ENCODE measurements at regions not wholly inside any gene's neighbourhood (a gene's known extent, or its start where the extent isn't known, plus 50 kb on each side); places are given as distances from the start of the nearest gene placed in this dataset.

GRCh38 chr2:128817171-128817570, 498.5 kb upstream of the HS6ST1 start:
- no peak for DNase-seq
- Mint-ChIP-seq H3K27me3 (ENCODE audit: insufficient read depth, unreplicated experiment) (peaks cover 26% of the 10 kb centered on the region), H3K36me3 (ENCODE audit: insufficient read depth, unreplicated experiment) (no peaks in the 10 kb centered on the region), H3K4me3 (ENCODE audit: unreplicated experiment) (no peak overlapping the region), H3K9me3 (ENCODE audit: unreplicated experiment) (no peaks in the 10 kb centered on the region), H3K27ac (ENCODE audit: unreplicated experiment) (no peak overlapping the region), H3K4me1 (ENCODE audit: low read depth, unreplicated experiment) (no peaks in the 10 kb centered on the region)
- Histone ChIP-seq H3K4me3 (ENCODE audit: low read depth, low read length) (no peak overlapping the region), H3K9me3 (no peaks in the 10 kb centered on the region), H3K27me3 (replicated peaks; ENCODE audit: control insufficient read depth, insufficient read depth, low read length) (no peaks in the 10 kb centered on the region), H3K36me3 (ENCODE audit: control insufficient read depth, insufficient read depth, low read length) (no peaks in the 10 kb centered on the region), H3K4me1 (no peaks in the 10 kb centered on the region)
- intact Hi-C loops (cut with micrococcal nuclease; ENCODE audit: unreplicated experiment), result no loop called here
- TF ChIP-seq, protein P1, sequence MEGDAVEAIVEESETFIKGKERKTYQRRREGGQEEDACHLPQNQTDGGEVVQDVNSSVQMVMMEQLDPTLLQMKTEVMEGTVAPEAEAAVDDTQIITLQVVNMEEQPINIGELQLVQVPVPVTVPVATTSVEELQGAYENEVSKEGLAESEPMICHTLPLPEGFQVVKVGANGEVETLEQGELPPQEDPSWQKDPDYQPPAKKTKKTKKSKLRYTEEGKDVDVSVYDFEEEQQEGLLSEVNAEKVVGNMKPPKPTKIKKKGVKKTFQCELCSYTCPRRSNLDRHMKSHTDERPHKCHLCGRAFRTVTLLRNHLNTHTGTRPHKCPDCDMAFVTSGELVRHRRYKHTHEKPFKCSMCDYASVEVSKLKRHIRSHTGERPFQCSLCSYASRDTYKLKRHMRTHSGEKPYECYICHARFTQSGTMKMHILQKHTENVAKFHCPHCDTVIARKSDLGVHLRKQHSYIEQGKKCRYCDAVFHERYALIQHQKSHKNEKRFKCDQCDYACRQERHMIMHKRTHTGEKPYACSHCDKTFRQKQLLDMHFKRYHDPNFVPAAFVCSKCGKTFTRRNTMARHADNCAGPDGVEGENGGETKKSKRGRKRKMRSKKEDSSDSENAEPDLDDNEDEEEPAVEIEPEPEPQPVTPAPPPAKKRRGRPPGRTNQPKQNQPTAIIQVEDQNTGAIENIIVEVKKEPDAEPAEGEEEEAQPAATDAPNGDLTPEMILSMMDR (IDR thresholded peaks at IDR 0.05; ENCODE audit: insufficient read depth in 1 of 2, low read depth in 1 of 2, low read length in 1 of 2, severe bottlenecking in 1 of 2, unreplicated experiment in 1 of 2), result no peak
- POLR2A ChIA-PET, result no interaction called here
- no TSS peak for BruUV-seq (replicated peaks)
- CTCF ChIA-PET, result no interaction called here

- ChIA-PET CTCF (no interaction called here), POLR2A (no interaction called here)
- H3K27ac Mint-ChIP-seq (ENCODE audit: unreplicated experiment), result no peak overlapping the region
- TF ChIP-seq, protein P1 (IDR thresholded peaks at IDR 0.05; ENCODE audit: insufficient read depth in 1 of 2, low read depth in 1 of 2, low read length in 1 of 2, severe bottlenecking in 1 of 2, unreplicated experiment in 1 of 2), result no peak
- no peak overlapping the region for H3K4me3 Mint-ChIP-seq (ENCODE audit: unreplicated experiment)
- intact Hi-C loops (cut with micrococcal nuclease; ENCODE audit: unreplicated experiment), result no loop called here
- DNase-seq, result no peak
- H3K36me3 Mint-ChIP-seq (ENCODE audit: insufficient read depth, unreplicated experiment), result no peaks in the 10 kb centered on the region
- H3K4me1 Mint-ChIP-seq (ENCODE audit: low read depth, unreplicated experiment), result no peaks in the 10 kb centered on the region
- BruUV-seq (replicated peaks), result no TSS peak
- H3K27me3 Mint-ChIP-seq (ENCODE audit: insufficient read depth, unreplicated experiment), result peaks cover 29% of the 10 kb centered on the region
- H3K27me3 ChIP-seq (replicated peaks; ENCODE audit: control insufficient read depth, insufficient read depth, low read length), result no peaks in the 10 kb centered on the region
- no peaks in the 10 kb centered on the region for H3K36me3 ChIP-seq (ENCODE audit: control insufficient read depth, insufficient read depth, low read length)
- H3K4me3 ChIP-seq (ENCODE audit: low read depth, low read length), result no peak overlapping the region
- no peaks in the 10 kb centered on the region for H3K9me3 Mint-ChIP-seq (ENCODE audit: unreplicated experiment)
- no peaks in the 10 kb centered on the region for H3K4me1 ChIP-seq
- H3K9me3 ChIP-seq, result no peaks in the 10 kb centered on the region
Observed at GRCh38 chr2:128817813-128818212, 499.1 kb upstream of the HS6ST1 start.

DNA sequence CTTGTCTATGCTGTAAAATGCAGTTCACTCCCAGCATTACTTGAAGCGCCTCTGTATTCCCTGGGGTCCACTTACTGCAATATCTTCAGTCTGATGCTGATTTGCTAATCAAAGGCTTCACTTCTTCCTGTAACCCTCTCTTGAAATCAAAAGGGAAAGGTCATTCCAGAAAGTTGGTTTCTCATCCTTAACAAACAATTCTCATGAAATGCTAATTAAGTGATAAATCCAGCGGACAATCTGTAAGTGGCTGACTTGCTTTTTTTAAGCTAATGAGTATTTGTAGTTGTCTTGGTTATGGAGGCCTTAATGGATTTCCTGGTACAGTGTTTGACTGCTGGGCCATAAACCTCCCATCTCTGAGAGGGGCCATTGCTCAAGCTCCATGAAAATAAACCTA, 499.6 kb upstream of the HS6ST1 start:
- intact Hi-C loops (cut with micrococcal nuclease; ENCODE audit: unreplicated experiment), result no loop called here
- Mint-ChIP-seq H3K4me1 (ENCODE audit: low read depth, unreplicated experiment) (no peaks in the 10 kb centered on the region), H3K4me3 (ENCODE audit: unreplicated experiment) (no peak overlapping the region), H3K9me3 (ENCODE audit: unreplicated experiment) (no peaks in the 10 kb centered on the region), H3K36me3 (ENCODE audit: insufficient read depth, unreplicated experiment) (no peaks in the 10 kb centered on the region), H3K27me3 (ENCODE audit: insufficient read depth, unreplicated experiment) (peaks cover 31% of the 10 kb centered on the region), H3K27ac (ENCODE audit: unreplicated experiment) (no peak overlapping the region)
- CTCF ChIA-PET, result no interaction called here
- TF ChIP-seq, protein P1 (IDR thresholded peaks at IDR 0.05; ENCODE audit: insufficient read depth in 1 of 2, low read depth in 1 of 2, low read length in 1 of 2, severe bottlenecking in 1 of 2, unreplicated experiment in 1 of 2), result no peak
- no peaks in the 10 kb centered on the region for H3K36me3 ChIP-seq (ENCODE audit: control insufficient read depth, insufficient read depth, low read length)
- no peaks in the 10 kb centered on the region for H3K4me1 ChIP-seq
- H3K27me3 ChIP-seq (replicated peaks; ENCODE audit: control insufficient read depth, insufficient read depth, low read length), result no peaks in the 10 kb centered on the region
- no peak overlapping the region for H3K4me3 ChIP-seq (ENCODE audit: low read depth, low read length)
- no peak for DNase-seq
- POLR2A ChIA-PET, result no interaction called here
- H3K9me3 ChIP-seq, result no peaks in the 10 kb centered on the region
- no TSS peak for BruUV-seq (replicated peaks)

All from Caco-2 (cell line).